GM18508 (cell line): ENCODE measurements at regions not wholly inside any gene's neighbourhood (a gene's known extent, or its start where the extent isn't known, plus 50 kb on each side); places are given as distances from the start of the nearest gene placed in this dataset.

Experiments used
- ATAC-seq: cut with Tn5 transposase; IDR thresholded peaks from one replicate; pipeline ENCODE4 v1.9.1; 2021; ENCODE audit warnings: moderate number of reproducible peaks; ENCODE audit not compliant: insufficient read depth, unreplicated experiment

- ATAC-seq, result no peak
Measured at GRCh38 chr10:44804661-44805060, 106.5 kb upstream of the TMEM72 start.

- ATAC-seq, result no peak
Measured at GRCh38 chr10:44805466-44806210, 105.5 kb upstream of the TMEM72 start.

GRCh38 chr10:44806950-44807349 is 104.2 kb upstream of the TMEM72 start:
- ATAC-seq, result no peak

GRCh38 chr10:44807451-44807850 is 103.7 kb upstream of the TMEM72 start:
- ATAC-seq, result no peak

GRCh38 chr10:44809647-44810046 is 101.5 kb upstream of the TMEM72 start:
- ATAC-seq, result no peak

GRCh38 chr10:44811072-44811471 is 100.1 kb upstream of the TMEM72 start:
- no peak for ATAC-seq

GRCh38 chr10:44813201-44813600 is 97.9 kb upstream of the TMEM72 start:
- ATAC-seq, result no peak

- no peak for ATAC-seq
Measured at GRCh38 chr10:44814929-44815328, 96.2 kb upstream of the TMEM72 start.

GRCh38 chr10:44818041-44818649 is 93.0 kb upstream of the TMEM72 start:
- no peak for ATAC-seq

GRCh38 chr10:44818701-44819127 is 92.4 kb upstream of the TMEM72 start:
- ATAC-seq, result no peak

GRCh38 chr10:44820094-44820493 is 91.0 kb upstream of the TMEM72 start:
- ATAC-seq, result no peak

GRCh38 chr10:44821290-44821689 is 89.8 kb upstream of the TMEM72 start:
- ATAC-seq, result no peak

GRCh38 chr10:44822349-44822748 is 88.8 kb upstream of the TMEM72 start:
- ATAC-seq, result no peak

- ATAC-seq, result no peak
Measured at GRCh38 chr10:44822966-44823365, 88.2 kb upstream of the TMEM72 start.

- no peak for ATAC-seq
Measured at GRCh38 chr10:44824607-44825006, 86.5 kb upstream of the TMEM72 start.

- no peak for ATAC-seq
Measured at GRCh38 chr10:44827431-44828006, 83.6 kb upstream of the TMEM72 start.

- no peak for ATAC-seq
Measured at GRCh38 chr10:44828508-44829142, 82.5 kb upstream of the TMEM72 start.

- no peak for ATAC-seq
Measured at GRCh38 chr10:44829426-44829825, 81.7 kb upstream of the TMEM72 start.

- ATAC-seq, result no peak
Measured at GRCh38 chr10:44830022-44830421, 81.1 kb upstream of the TMEM72 start.

GRCh38 chr10:44831581-44831980 is 79.6 kb upstream of the TMEM72 start:
- ATAC-seq, result no peak
